Mesothelial cell of epicardium (in vitro differentiated cells): ENCODE measurements at regions not wholly inside any gene's neighbourhood (a gene's known extent, or its start where the extent isn't known, plus 50 kb on each side); places are given as distances from the start of the nearest gene placed in this dataset.

ENCODE experiments used
- DNase-seq, 2 experiments: peaks; one replicate each; pipeline ENCODE4 v3.0.0; 2021; ENCODE audit warnings: low spot score in 2 of 2; ENCODE audit not compliant: unreplicated experiment in 2 of 2
- H3K27ac Mint-ChIP-seq: 2 replicates; pipeline ENCODE4 v1.8.0; 2021; ENCODE audit warnings: mixed read lengths
- H3K27me3 Mint-ChIP-seq: 2 replicates; pipeline ENCODE4 v1.8.0; 2021; ENCODE audit warnings: low read depth, mixed read lengths
- H3K36me3 Mint-ChIP-seq: 2 replicates; pipeline ENCODE4 v1.8.0; 2021; ENCODE audit warnings: mixed read lengths
- H3K4me1 Mint-ChIP-seq: 2 replicates; pipeline ENCODE4 v1.8.0; 2021; ENCODE audit warnings: mixed read lengths
- H3K4me3 Mint-ChIP-seq: 2 replicates; pipeline ENCODE4 v1.8.0; 2021; ENCODE audit warnings: mild to moderate bottlenecking, moderate library complexity, mixed read lengths
- H3K9me3 Mint-ChIP-seq: 2 replicates; pipeline ENCODE4 v1.8.0; 2021; ENCODE audit warnings: mixed read lengths
- CTCF ChIP-seq: fragments of 200-600 bp; sonication (generic); IDR thresholded peaks from one replicate; pipeline ENCODE4 v1.5.0; 2021; ENCODE audit warnings: antibody characterized with exemption; ENCODE audit not compliant: unreplicated experiment

DNA sequence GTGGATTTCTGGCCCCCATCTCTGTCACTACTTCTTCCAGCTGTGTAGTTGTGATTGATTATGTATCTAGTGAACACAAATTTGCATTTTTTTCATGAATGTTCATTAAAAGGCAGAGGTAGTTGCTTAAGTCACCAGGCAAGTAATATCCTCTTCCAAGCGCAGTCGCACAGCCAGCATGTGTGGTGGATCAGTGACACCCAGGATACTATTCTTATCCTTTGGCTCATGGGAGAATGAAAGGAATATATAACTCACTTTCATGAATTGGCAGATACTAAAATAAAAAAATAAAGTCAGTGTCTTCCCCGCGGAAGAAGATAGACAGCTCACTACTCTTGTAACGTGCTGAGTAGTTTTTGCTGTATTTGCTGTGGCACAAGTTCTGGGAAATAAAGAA is 387.8 kb downstream of the CDH7 start:
- TF ChIP-seq CTCF = no peak
- no peaks in the 10 kb centered on the region for H3K27me3 Mint-ChIP-seq
- DNase-seq = no peak
- no peak overlapping the region for H3K4me3 Mint-ChIP-seq
- no peaks in the 10 kb centered on the region for H3K4me1 Mint-ChIP-seq
- no peaks in the 10 kb centered on the region for H3K9me3 Mint-ChIP-seq
- no peaks in the 10 kb centered on the region for H3K36me3 Mint-ChIP-seq
- no peak overlapping the region for H3K27ac Mint-ChIP-seq

- H3K27ac Mint-ChIP-seq = no peak overlapping the region
- H3K27me3 Mint-ChIP-seq = no peaks in the 10 kb centered on the region
- no peaks in the 10 kb centered on the region for H3K9me3 Mint-ChIP-seq
- no peaks in the 10 kb centered on the region for H3K36me3 Mint-ChIP-seq
- DNase-seq = no peak
- no peak for TF ChIP-seq CTCF
- H3K4me1 Mint-ChIP-seq = no peaks in the 10 kb centered on the region
- no peak overlapping the region for H3K4me3 Mint-ChIP-seq
Measured at GRCh38 chr18:66136039-66136438, 385.2 kb downstream of the CDH7 start.

GRCh38 chr18:66129248-66129647 is 378.4 kb downstream of the CDH7 start:
- no peaks in the 10 kb centered on the region for H3K27me3 Mint-ChIP-seq
- H3K27ac Mint-ChIP-seq = no peak overlapping the region
- H3K9me3 Mint-ChIP-seq = no peaks in the 10 kb centered on the region
- no peaks in the 10 kb centered on the region for H3K36me3 Mint-ChIP-seq
- no peak overlapping the region for H3K4me3 Mint-ChIP-seq
- H3K4me1 Mint-ChIP-seq = no peaks in the 10 kb centered on the region
- no peak for TF ChIP-seq CTCF
- no peak for DNase-seq

DNA sequence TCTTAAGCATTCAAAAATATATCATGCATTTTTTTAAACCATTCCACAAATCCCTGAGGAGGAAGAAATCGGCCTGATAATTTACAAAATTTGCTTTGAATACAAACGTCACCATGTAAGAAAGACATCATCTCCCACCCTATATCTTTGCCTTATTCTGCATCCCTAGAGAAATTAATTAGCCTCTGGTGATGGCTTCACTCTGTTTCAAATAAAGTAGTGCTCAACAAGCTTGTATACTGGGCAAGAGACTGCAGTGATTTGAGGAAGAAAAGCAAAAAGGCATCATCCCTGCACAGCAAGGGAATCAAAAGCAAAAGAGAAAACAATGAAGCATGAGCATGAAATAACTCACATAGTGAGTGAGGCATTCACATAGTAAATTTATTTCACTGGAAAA is 375.5 kb downstream of the CDH7 start:
- Mint-ChIP-seq H3K27me3 (no peaks in the 10 kb centered on the region), H3K36me3 (no peaks in the 10 kb centered on the region), H3K4me1 (no peaks in the 10 kb centered on the region), H3K4me3 (no peak overlapping the region), H3K9me3 (no peaks in the 10 kb centered on the region), H3K27ac (no peak overlapping the region)
- DNase-seq = no peak
- TF ChIP-seq CTCF = no peak

DNA sequence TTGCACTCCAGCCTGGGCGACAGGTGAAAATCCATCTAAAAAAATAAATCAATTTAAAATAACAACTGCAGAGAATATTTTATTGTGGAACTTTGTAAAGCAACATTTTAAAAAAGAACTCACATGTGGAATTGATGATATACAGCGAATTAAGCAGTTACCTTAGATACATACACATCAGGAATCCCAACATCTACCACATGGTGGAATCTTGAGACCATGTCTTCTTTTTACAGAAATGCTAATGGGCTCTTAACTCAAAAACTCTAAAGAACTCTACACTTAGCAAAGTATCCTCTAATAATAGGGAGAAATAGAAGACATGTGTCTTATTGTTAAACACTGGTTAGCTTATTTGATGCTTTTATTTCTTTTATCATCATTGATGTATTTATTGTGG is 373.6 kb downstream of the CDH7 start:
- TF ChIP-seq CTCF = no peak
- Mint-ChIP-seq H3K9me3 (no peaks in the 10 kb centered on the region), H3K4me1 (no peaks in the 10 kb centered on the region), H3K27ac (no peak overlapping the region), H3K27me3 (no peaks in the 10 kb centered on the region), H3K36me3 (no peaks in the 10 kb centered on the region), H3K4me3 (no peak overlapping the region)
- no peak for DNase-seq

DNA sequence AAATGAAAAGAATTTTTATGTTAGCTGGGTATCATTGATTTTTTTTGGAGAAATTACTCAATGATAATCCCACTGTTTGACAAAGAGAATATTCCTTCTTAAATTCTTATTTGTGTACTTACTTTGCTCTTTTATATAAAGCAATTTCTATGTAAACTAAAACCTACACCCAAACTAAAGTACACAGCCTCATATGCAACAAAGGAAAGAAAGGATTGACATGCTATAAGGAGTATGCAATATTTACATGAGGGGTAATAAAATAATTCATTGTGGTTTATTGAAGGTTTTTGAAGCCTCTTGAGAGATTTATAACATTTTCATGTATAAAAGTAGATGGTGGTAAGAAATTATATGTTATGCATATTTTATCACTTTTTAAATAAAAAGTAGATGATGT is 368.5 kb downstream of the CDH7 start:
- Mint-ChIP-seq H3K4me3 (no peak overlapping the region), H3K9me3 (no peaks in the 10 kb centered on the region), H3K4me1 (no peaks in the 10 kb centered on the region), H3K27me3 (no peaks in the 10 kb centered on the region), H3K27ac (no peak overlapping the region), H3K36me3 (no peaks in the 10 kb centered on the region)
- TF ChIP-seq CTCF = no peak
- no peak for DNase-seq
